HL-60 (cell line): ENCODE measurements at regions not wholly inside any gene's neighbourhood (a gene's known extent, or its start where the extent isn't known, plus 50 kb on each side); places are given as distances from the start of the nearest gene placed in this dataset.
"Not testable (repeated sequence)": the region's sequence is repeated elsewhere in the genome, so short reads cannot be mapped to it uniquely, and the experiment has no call there.

Source experiments
- CTCF ChIP-seq: IDR thresholded peaks from one replicate; pipeline ENCODE4 v1.5.1; 2011; ENCODE audit warnings: low read length, control low read depth, inconsistent platforms; ENCODE audit not compliant: insufficient read depth
- REST ChIP-seq: IDR thresholded peaks from 2 replicates; pipeline ENCODE4 v1.6.1; 2012; ENCODE audit warnings: low read depth; ENCODE audit not compliant: insufficient replicate concordance

GRCh38 chr4:79587207-79587606 lies 179.2 kb upstream of the GK2 start:
- TF ChIP-seq CTCF, REST: not testable (repeated sequence)
